Activated CD4-positive, alpha-beta T cell treated with anti-CD3 and anti-CD28 coated beads, Interleukin-2, amount 50 U/mL, for 1 hour (primary cell): ENCODE measurements at regions not wholly inside any gene's neighbourhood (a gene's known extent, or its start where the extent isn't known, plus 50 kb on each side); places are given as distances from the start of the nearest gene placed in this dataset.

Experiments used
- DNase-seq: peaks from one replicate; pipeline ENCODE4 v3.0.0-alpha.2; 2020

DNA sequence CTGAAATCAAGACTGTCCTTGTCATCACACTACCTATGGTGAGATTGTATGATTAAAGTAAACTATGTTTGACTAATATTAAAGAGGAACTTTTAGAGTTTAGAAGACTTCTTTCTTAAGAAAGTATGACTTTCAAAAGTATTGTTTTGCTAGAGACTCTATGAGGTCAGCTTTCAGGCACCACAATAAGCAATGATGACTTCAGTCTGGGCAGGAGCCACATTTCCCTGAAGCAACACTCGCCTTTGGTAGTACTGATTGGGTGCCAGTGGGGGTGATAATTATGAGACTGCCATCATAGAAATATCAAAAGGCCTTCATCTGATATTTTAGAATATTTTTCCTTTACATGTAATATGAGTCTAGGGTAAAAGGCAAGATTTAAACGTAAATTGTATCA is 212.6 kb downstream of the DTHD1 start:
- no peak for DNase-seq

DNA sequence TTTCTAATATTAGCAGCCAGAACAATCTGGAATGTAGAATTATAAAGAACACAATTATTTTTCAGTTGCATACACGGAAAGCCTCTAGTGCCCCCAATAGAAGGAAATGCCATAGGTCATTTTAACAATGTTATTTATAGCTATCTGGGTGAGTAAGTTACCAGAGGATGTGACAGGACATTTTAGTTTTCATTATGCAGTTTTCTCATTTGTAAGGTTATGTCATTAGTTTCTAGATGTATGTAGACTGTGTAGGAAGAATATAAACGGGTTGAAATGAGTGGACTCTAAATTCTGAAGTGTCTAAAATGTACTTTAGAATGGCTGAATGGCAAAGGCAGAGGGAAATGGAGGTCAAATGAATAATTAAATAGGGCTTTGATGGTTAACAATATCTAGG is 213.3 kb downstream of the DTHD1 start:
- no peak for DNase-seq

DNA sequence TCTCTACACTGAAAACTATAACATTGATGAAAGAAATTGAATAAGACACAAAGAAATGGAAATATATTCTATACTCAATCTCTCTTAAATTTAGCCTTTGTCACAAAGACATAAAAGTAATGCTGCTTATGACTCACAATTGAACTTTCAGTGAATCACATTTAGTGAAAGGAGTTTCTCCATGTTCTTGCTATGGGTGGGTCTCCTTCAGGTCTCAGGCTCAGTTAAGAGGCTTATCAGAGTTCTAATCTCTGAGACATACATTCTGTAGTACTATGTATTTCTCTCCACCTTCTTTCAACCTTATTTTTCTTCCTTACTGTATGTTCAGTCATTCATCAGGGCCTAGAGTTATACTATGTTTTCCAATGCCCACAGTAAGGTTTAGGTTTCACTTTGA is 220.9 kb downstream of the DTHD1 start:
- no peak for DNase-seq

DNA sequence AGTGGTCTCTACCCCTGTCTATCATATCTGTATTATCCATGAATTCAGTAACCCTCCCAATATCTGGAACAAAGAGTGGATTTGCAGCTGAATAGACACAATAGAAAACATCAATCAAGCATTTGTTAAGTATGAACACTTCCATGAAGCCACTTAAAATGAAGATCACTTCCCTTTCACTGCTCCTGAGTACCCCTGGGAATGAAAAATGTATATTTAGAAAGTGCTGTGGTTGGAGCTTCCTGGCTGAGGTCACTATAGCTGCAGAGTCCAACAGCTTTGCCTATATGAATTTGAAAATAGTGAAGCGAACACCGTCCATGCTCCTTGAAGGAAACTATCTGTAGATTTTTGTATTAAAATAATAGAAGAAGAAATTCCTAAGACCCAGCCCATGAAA is 227.0 kb downstream of the DTHD1 start:
- no peak for DNase-seq

DNA sequence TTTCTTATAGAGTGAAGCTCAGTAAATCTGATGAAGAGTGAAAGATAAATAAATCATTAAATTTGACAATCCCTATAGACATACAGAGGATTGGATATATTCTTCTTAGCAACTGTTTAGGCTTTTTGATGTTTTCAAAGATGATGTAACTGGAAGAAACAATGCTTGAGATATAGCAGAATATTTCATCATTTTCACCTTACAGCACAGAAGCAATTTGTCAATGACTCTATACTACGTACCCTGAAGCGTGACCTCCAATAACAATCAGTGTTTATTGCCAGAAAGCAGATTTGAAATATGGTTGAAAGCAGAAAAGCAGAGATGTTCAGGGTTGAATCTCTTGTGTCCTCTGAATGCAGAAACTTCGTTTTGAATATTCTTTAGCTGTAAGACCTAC is 228.4 kb downstream of the DTHD1 start:
- no peak for DNase-seq

DNA sequence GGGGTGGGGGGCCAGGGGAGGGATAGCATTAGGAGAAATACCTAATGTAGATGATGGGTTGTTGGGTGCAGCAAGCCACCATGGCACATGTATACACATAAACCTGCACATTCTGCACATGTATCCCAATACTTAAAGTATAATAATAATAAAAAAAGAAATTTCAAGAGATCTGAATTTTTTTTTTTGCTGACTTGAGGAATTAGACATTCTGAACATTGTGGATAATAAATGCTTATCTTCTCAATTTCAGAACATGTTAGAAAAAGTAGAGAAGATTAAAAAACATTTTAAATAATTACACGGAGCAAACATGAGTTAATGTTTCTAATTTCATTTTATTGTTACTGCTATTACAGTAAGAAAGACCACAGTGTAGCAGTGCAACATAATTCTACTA is 230.4 kb downstream of the DTHD1 start:
- no peak for DNase-seq

DNA sequence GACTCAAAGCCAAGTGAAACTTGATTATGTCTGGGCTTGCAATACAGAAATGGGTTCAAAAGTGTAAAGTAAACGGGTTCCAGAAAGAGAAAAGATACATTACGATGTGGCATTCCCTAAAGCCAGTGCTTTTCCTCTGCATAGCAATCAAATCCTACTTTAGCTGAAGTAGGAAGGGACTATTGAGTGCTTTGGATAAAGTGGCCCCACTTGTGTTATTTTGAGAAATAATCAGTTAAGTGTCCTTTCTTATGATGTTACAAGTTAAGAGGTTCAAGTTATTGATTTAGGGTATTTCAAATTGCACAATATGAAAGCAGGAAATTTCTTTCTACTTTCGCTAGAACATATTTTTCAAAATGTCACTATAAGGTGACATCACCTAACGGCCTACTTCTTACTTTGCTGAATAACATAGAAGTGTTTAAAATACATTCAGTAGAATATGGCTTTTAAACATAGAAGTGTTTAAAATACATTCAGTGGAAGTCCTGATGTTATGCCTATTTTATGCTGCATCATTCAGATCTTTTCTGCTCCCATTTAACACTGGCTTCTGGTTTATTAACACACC is 235.2 kb downstream of the DTHD1 start:
- DNase-seq = no peak

DNA sequence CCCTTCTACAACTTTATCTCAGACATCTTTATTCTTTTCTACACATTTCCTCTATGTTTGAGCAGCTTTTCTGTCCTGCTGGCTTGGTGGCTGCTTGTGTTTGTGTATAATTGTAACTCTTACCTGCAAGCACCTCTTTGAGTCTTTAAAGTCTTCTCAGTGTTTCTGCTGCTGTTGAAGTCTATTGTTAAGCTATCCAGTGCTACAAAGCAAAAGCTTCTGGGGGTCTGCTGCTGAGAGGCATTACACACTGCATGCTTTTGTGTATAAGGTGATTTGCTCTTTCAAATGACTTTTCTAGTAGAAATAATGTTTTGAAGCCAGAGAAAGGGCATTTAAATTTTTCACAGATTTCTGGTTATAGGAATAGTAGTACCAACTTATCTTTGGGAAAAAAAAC is 241.8 kb downstream of the DTHD1 start:
- DNase-seq = no peak

DNA sequence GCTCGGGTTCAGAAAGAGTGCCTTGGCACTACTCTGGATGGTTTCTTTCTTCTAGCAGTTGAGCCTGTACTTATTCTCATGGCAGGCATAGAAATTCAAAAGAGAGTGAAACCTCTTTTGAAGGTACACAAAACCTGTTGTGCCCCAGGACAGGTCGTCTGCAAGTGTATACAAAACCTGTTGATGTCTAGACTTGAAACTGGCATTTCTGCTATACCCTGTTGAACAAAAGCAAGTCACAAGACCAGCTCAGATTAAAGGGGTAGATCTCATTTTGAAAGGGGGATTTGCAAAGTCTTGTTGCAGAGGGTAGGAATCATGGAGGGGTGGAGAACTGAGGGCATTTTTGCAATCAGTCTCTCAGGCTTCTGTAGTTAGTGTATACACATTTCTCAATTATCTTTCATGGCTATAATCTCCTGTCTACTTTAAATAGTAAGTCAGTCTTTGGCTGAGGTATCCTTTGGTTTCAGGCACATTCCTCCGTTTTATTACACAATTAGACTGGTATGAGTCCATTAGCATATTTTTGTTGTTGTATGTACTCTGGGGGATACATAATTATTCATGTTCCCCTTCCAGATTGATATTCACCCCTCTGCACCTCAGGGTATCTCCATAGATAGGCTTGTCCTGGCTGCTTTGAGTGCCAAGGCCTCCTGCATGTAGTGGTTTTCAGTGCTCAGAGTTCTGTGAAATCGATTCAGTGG is 251.4 kb downstream of the DTHD1 start:
- no peak for DNase-seq

DNA sequence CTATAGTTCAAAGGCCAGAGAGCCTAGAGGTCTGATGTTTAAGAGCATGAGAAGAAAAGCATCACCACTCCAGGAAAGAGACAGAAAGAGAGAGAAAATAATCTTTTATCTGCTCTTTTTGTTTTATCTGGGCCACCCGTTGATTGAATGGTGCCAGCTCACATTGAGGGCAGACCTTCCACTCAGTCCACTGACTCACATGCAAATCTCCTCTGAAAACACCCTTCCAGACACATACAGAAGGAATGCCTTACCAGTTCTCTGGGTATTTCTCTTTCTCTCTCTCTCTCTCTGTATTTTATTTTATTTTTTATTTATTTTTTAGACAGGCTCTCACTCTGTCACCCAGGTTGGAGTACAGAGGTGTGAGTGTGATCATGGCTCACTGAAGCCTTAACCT is 252.5 kb downstream of the DTHD1 start:
- no peak for DNase-seq

DNA sequence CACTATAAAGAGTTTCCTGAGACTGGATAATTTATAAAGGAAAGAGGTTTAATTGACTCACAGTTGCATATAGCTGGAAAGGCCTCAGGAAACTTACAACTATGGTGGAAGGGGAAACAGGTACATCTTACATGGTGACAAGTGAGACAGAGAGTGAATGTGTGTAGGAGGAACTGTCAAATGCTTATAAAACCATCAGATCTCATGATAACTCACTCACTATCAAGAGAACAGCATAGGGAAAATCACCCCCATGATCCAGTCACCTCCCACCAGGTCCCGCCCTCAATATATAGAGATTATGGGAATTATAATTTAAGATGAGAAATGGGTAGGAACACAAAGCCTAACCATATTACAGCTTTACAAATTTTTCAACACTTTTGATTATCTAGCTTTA is 266.0 kb downstream of the DTHD1 start:
- no peak for DNase-seq

DNA sequence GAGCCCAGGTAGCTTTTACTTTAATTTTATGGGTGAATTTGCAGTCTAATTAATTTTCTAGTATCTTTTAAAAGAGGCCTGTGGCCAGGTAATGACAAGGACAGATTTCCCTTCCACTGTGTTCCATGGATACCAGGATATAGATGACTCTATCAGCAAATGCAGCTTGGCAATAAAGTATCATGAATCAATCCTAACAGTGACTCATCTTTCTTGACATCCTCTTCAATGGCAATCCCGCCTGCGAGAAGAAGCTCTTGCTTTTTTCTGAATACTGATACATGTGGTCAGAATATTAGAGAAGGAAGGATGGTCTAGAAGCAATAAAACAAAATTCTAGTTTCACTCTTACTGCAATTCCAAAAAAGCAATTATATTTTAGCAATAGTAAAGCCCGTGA is 267.8 kb downstream of the DTHD1 start:
- DNase-seq = no peak

DNA sequence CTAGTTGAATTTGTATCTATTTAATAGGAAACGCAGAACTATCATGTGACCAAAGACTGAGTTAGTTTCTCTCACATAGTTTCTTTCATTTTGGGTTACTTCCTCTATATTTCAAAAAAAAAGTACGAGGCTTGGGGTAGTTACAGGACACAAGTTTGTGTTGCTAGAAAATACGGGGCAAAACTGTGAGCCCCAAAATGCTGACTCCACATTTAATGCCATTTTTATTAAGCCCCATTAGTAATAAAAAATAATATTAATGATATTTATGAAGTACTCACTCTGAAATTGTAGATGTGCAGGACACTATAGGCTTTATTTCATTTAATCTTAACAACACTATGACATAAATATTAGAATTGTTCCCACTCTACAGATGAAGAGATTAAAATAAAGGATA is 268.6 kb downstream of the DTHD1 start:
- DNase-seq = no peak

DNA sequence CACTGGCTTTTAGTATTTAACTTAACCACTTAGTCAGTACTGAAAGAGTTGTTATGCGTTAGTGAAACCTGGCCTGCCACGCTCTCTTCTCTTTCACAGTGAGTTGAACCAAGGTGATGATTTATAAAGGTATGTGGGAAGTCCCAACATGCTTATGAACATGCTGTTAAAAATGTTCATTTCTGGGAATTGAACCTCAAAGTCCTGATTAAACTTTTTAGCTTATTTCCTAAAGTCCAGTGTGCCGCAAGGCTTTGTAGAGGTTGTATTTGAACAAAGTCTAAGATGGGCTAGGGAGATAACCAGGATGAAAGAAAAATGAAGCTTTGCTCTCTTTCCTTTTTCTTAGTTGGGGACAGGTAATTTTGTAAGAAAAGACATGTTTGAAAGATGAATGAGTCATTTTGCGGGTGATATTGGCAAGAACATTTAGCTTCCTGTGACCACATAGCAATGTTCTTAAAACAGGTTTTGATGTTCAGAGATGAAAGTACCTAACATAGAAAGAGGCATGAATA is 270.3 kb downstream of the DTHD1 start:
- DNase-seq = no peak

DNA sequence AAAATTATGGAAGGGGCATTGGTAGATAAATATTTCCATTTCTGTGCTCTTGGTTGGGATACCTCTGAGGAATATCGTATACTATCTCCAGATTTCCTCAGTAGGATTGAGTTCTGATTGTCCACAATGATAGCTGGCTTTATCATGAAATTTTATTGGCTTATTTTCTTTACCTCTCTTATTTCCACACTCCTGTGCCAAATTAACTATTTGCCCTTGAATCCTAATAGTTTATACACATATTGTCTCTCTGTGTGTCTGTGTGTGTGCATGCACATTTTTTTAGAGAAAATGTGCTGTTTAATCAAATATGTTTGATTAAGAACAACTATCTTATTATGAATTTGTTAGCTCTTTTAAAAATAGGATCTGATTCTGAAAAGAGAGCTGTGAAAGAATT is 271.6 kb downstream of the DTHD1 start:
- no peak for DNase-seq

DNA sequence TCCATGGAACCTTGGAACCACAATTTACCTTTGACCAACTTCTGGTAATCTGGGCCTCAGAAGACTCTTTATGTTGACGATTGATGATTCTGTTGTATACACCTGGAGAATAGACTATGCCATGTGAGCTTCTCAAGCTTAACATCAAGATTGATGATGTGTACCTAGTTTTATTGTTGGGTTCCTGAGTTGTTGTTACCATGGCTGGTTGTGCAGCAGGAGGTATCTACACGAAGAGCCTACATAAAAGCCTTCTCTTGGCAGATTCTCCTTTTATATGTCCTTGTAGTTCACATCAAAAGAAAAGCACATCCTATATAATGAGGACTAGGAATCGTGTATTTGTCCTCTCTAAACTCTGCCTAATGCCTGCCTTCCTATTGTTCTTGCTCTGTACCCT is 272.0 kb downstream of the DTHD1 start:
- no peak for DNase-seq

DNA sequence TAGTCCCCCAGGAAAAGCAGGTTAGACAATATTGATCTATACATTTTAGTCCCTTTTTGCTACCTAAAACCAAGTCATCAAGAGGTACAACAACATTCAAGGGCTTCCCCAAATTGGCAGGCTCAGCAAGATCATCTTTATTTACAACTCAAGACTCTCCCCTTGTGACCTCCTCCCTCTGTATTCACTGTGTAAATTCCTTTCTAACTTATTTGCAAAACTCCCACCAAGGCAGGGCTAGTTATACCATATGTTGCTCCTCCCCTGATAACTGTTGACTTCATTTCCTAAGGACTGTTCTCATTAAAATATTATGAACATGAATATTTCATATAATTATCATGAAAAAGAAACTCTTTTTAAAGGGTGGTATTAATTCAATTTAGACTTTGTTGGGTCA is 275.6 kb downstream of the DTHD1 start:
- DNase-seq = no peak

DNA sequence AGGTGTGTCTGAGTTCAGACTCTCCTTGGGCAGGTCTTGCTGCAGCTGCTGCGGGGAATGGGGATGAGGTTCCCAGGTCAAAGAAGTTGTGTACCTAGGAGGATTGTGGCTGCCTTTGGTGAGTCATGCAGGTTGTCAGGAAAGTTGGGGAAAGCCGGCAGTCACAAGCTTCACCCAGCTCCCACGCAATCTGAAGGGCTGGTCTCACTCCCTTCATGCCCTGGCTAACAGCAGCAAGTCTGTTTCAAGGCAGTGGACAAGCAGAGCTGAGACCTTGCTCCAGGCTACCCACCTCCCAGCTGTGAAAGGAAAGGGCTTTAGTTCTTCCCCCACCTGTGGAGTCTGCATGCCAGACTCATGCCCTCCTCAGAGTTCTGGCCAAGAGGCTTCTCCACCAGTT is 287.2 kb downstream of the DTHD1 start:
- DNase-seq = no peak

DNA sequence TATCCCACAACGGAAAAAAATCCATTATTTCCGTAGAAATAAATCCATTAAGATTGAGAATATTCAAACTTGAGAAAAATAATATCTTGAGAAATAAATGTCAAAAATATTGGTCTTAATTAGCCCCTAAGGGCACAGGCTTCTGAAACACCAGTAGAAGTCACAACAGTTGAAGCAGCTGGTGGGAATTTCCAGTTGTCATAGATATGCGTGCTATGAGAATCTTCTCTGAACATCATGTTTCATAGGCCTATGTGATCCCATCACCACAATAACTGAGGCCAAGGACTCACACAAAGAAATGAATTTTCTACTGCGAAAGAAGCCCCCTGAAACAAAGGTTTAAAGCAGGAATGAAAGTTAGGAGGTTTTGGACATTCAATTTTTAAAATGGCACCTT is 292.0 kb downstream of the DTHD1 start:
- DNase-seq = no peak

DNA sequence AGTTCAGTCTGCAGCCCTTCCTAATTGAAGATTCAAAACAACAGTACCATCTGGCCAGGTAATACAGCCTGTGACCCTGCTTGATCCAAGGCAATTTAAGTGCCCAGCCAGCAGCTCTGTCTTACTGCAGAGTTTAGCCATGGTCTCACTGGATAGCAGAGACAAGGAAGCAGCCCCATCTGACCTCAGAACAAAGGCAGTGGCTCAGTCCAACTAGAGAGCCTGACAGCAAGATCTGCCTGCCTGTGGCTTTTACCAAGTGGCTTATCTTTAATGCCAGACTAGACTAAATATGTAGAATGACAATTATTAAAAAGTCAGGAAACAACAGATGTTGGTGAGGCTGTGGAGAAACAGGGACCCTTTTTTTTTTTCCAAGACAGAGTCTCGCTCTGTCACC is 293.4 kb downstream of the DTHD1 start:
- no peak for DNase-seq

DNA sequence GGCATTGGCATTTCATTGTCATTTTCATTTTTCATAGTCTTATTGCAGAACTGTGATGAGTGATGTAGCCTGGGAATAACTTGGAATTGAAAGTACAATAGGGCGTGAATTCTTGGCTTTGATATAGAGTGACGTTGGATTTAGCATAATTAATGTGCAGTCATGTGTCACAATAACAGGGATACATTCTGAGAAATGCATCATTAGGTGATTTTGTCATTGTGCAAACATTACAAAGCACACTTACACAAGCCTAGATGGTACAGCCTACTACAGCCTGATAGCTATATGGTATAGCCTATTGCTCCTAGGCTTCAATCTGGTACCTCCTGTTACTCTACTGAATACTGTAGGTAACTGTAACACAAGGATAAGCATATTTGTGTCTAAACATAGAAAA is 300.8 kb downstream of the DTHD1 start:
- DNase-seq = no peak

DNA sequence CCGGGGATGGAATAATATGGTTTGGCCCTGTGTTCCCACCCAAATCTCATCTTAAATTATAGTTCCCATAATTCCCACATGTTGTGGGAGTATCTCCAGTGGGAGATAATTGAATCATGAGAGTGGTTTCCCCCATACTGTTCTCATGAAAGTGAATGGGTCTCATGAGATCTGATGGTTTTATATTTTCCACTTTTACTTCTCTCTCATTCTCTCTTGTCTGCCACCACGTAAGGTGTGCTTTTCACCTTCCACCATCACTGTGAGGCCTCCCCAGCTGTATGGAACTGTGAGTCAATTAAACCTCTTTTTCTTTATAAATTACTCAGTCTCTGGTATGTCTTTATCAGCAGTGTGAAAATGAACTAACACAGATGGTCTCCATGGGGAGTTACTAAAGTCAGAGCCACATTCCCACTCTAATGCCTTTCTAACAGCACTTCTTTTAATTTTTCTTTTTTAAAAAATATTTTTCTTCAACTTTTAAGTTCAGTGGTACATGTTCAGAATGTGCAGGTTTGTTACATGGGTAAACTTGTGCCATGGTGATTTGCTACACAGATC is 306.6 kb downstream of the DTHD1 start:
- DNase-seq = no peak

DNA sequence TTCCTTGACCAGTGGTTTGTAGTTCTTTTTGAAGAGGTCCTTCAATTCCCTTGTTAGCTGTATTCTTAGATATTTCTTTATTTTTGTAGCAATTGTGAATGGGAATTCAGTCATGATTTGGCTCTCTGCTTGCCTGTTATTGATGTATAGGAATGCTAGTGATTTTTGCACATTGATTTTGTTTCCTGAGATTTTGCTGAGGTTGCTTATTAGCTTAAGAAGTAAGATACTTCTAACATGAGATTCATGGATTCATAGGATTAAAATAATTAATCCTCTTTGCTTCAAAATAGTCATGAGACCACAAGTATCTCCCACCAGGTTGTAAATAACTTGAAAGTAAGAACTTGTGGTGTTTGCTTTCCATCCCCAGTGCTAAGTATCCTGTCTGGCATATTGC is 308.9 kb downstream of the DTHD1 start:
- no peak for DNase-seq

DNA sequence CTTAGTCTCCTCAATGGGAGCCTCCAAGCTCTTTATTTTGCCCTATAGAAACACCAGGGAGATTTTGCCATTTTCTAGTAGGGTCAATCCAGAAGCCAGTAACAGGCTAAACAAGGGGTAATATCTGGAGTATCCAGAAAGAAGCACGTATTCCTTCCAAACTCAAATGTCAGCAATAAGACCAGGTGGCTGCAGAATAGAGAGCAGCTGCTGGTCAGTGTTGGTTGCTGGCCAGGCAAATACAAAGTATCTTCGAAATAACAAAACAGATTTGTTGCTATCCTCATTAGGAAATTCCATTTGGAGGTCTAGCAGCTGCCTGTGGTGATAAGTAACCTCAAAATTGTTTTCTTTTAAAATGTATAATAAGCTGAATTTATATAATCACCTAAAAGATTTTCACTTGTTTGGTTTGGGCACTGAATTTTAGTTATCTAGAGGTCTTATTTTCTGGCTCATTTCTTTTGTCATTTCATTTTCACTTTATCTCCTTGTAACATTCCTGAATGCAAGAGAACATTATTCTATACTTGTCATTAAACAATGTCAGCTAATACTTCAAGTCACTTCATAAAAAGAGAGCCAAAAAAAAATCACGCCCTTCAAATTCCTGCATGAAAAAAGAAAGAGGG is 320.6 kb downstream of the DTHD1 start:
- DNase-seq = no peak
